ENCODE measurements at regions not wholly inside any gene's neighbourhood (a gene's known extent, or its start where the extent isn't known, plus 50 kb on each side); places are given as distances from the start of the nearest gene placed in this dataset.

DNA sequence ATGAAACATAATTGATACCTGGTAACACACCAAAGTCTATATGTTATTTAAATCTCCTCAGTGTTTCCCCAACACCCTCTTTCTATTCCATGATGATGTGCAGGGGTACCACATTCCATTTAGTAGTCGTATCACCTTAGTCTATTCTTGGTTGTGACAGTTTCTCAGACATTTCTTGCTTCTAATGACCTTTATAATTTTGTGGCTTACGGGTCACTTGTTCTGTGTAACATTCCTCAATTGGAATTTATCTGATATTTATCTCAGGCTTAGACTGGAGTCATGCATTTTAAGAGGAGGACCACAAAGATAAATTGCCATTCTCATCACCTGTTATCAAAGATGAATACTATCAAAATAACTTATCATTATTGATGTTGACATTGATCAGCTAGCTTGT is 679.6 kb downstream of the USP25 start:
- DNase-seq, result no peak
- Histone ChIP-seq H3K36me3 (replicated peaks) (no peaks in the 10 kb centered on the region), H3K4me3 (ENCODE audit: low read depth, low read length) (no peak overlapping the region), H3K27ac (no peak overlapping the region), H3K27me3 (replicated peaks) (no peaks in the 10 kb centered on the region)
- in situ Hi-C loops (cut with HindIII; ENCODE audit: low pct_ligation_motif_present, low sequenced_read_pairs), result no loop called here
- TF ChIP-seq CTCF (IDR thresholded peaks at IDR 0.05; ENCODE audit: low read depth, low read length, missing control alignments), result no peak

GRCh38 chr21:16418226-16418625 is 688.4 kb downstream of the USP25 start:
- DNase-seq, result no peak
- no peak for TF ChIP-seq CTCF (IDR thresholded peaks at IDR 0.05; ENCODE audit: low read depth, low read length, missing control alignments)
- Histone ChIP-seq H3K4me3 (ENCODE audit: low read depth, low read length) (no peak overlapping the region), H3K27me3 (replicated peaks) (no peaks in the 10 kb centered on the region), H3K36me3 (replicated peaks) (no peaks in the 10 kb centered on the region), H3K27ac (no peak overlapping the region)
- in situ Hi-C loops (cut with HindIII; ENCODE audit: low pct_ligation_motif_present, low sequenced_read_pairs), result no loop called here

GRCh38 chr21:16418642-16419041 is 688.9 kb downstream of the USP25 start:
- no peaks in the 10 kb centered on the region for H3K27me3 ChIP-seq (replicated peaks)
- no peaks in the 10 kb centered on the region for H3K36me3 ChIP-seq (replicated peaks)
- no peak for DNase-seq
- peak overlapping the region; percentile 2 for H3K27ac ChIP-seq
- in situ Hi-C loops (cut with HindIII; ENCODE audit: low pct_ligation_motif_present, low sequenced_read_pairs), result no loop called here
- TF ChIP-seq CTCF (IDR thresholded peaks at IDR 0.05; ENCODE audit: low read depth, low read length, missing control alignments), result no peak
- H3K4me3 ChIP-seq (ENCODE audit: low read depth, low read length), result no peak overlapping the region

DNA sequence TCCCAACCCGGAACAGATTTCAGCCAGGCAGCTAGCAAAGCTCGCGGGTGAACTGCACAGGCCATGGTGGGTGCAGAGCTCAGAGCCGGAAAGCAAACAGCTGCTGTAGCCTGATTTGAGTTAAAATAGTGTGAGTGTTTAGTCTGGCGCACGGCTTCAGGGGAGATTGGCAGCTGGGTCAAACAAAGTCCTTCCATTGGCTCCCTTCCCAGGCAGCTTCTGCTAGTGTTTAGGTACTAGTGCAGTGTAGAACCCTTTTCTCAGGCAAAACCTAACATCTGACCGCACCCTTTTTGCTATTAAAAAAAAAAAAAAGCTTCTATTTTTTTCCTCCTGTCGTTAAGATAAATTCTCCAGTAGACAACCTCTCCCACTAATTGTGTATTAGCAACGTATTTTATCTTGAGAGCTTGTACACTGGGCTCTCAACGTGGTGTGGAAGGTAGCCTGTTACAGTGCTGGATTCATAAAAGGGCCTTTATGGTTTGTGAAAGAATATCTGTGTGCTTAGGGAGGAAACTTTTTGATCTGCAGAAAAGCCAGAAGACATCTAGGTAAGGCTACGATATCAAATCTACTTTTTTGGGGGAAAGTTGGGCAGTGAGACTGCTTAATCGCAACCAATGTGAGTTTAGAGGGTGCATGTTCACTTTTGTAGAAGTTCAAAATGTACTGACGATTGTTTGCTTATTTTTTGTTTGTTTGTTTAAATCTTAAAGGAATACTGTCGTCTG is 689.6 kb downstream of the USP25 start:
- H3K4me3 ChIP-seq (ENCODE audit: low read depth, low read length), result peak overlapping the region; percentile 47
- TF ChIP-seq CTCF (IDR thresholded peaks at IDR 0.05; ENCODE audit: low read depth, low read length, missing control alignments), result no peak
- H3K27me3 ChIP-seq (replicated peaks), result no peaks in the 10 kb centered on the region
- H3K27ac ChIP-seq, result peak overlapping the region; percentile 19
- H3K36me3 ChIP-seq (replicated peaks), result no peaks in the 10 kb centered on the region
- DNase-seq, result peak; percentile 84
- in situ Hi-C loops (cut with HindIII; ENCODE audit: low pct_ligation_motif_present, low sequenced_read_pairs), result no loop called here

DNA sequence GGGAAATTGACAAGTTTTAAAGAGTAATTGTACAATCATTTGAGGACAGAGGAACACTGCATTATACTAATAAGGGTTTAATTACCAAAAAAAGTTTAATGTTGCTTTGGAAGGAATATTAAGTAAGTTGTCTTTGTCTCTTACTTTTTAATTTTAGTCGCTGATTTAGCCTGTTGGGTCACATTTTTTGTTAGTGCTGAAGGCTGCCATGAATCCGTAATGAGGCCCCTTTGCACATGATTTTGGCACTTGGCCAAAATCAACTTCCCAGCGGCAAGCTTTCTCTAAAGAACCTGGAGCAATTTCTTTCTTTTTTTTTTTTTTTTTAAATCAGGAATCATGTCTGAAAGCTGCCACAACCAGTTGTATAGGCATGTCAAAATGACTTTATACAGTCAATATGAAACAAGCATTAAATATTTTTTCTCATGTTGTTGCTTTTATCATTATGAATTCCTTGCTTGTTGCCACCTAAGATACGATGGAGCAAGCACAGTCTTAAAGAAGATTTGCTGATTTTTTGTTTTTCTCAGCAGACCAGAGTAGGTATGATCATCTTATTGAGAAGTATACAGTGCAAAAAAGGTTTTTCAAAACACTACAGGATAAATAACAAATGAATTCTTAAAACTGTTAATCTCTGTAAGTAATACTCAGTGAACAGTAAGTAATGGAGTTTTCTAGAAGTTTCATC is 690.4 kb downstream of the USP25 start:
- Histone ChIP-seq H3K27ac (no peak overlapping the region), H3K36me3 (replicated peaks) (no peaks in the 10 kb centered on the region), H3K4me3 (ENCODE audit: low read depth, low read length) (peak overlapping the region; percentile 47), H3K27me3 (replicated peaks) (no peaks in the 10 kb centered on the region)
- DNase-seq, result peak; percentile 16
- no peak for TF ChIP-seq CTCF (IDR thresholded peaks at IDR 0.05; ENCODE audit: low read depth, low read length, missing control alignments)
- in situ Hi-C loops (cut with HindIII; ENCODE audit: low pct_ligation_motif_present, low sequenced_read_pairs), result no loop called here
